ENCODE measurements at regions not wholly inside any gene's neighbourhood (a gene's known extent, or its start where the extent isn't known, plus 50 kb on each side); places are given as distances from the start of the nearest gene placed in this dataset.

DNA sequence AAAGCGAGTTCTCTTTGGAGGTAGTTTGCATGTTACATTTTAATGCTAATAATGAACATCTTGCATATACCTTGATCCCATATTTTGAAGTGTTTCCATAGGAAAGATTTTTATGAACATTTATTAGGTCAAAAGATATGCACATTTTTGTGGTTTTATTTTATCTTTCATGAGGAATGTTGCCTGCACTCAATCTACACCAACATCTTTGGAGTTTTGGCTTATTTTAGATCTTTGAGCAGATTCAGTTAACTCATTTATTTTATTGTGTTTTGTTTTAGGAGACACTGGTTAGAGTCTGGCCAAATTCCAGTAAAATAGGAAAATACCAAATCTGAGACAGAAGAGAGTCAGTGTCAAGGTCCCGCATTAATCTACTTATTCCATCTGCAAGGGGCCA, 540.9 kb downstream of the RNF144A start:
- no peaks in the 10 kb centered on the region for H3K4me1 ChIP-seq (ENCODE audit: control insufficient read depth, insufficient read depth, low read length, poor library complexity, severe bottlenecking)
- H3K9me3 ChIP-seq (ENCODE audit: control insufficient read depth, low read length) = no peaks in the 10 kb centered on the region
- no CpG with 5 or more reads among the region's 2 CpGs for WGBS, 2 experiments (ENCODE audit: insufficient coverage in 2 of 2)
- H3K27ac ChIP-seq (ENCODE audit: low read depth, low read length, severe bottlenecking) = no peak overlapping the region
- H3K4me3 ChIP-seq (ENCODE audit: extremely low read depth, insufficient read depth, low read length, poor library complexity, severe bottlenecking) = no peak overlapping the region
- no peaks in the 10 kb centered on the region for H3K36me3 ChIP-seq (ENCODE audit: control insufficient read depth, insufficient read depth, low read length)

DNA sequence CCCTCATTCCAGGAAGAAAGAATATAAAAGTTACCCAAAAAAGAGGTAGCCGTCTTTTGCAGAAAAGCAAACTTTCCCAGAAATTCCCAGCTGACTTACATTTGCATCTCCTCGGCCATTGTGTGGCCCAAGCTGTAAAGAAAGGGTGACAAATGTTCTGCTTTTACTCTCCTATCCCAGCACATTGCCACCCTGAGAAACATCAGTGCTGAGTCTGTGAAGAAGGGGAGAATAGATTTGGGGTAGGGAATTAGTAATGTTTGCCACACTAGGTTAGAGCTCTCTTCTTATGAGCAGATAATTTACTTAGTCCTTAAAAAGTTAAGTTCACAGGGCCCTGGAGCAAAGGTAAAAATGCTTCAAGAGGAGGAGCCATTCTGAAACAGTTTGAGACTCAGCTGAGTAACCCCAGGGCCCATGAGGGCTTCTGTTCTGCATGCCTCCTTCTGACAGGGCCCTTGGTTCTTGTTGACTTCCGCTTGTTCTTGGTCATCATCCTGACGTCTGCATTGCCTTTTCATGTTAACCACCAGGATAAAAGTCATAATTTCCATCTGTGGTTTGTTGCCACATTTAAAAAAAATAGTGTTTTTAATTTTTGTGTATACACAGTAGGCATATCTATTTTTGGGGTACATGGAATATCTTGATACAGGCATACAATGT, 550.7 kb downstream of the RNF144A start:
- no peak overlapping the region for H3K27ac ChIP-seq (ENCODE audit: low read depth, low read length, severe bottlenecking)
- H3K36me3 ChIP-seq (ENCODE audit: control insufficient read depth, insufficient read depth, low read length) = no peaks in the 10 kb centered on the region
- no peaks in the 10 kb centered on the region for H3K4me1 ChIP-seq (ENCODE audit: control insufficient read depth, insufficient read depth, low read length, poor library complexity, severe bottlenecking)
- no peak overlapping the region for H3K4me3 ChIP-seq (ENCODE audit: extremely low read depth, insufficient read depth, low read length, poor library complexity, severe bottlenecking)
- no peaks in the 10 kb centered on the region for H3K9me3 ChIP-seq (ENCODE audit: control insufficient read depth, low read length)
- 83 to 100% methylated on average over 1 of the region's 4 CpGs for WGBS, 2 experiments (ENCODE audit: insufficient coverage in 2 of 2)

DNA sequence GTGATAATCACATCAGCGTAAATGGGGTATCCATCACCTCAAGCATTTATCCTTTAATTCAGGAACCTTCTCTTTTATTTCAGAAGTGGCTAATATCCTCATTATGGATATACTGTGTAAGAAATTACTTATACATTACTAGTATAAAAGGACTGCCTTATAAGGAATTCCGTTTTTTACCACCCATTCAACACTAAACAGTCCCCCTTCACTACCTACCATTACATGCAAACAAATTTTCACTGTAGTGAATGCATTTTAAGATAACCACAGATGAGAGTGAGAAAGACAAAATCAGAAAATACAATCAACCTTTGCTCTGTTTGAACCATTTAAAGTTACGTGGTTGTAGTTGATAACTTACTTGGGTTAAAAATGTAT, 551.2 kb downstream of the RNF144A start:
- H3K4me1 ChIP-seq (ENCODE audit: control insufficient read depth, insufficient read depth, low read length, poor library complexity, severe bottlenecking) = no peaks in the 10 kb centered on the region
- H3K36me3 ChIP-seq (ENCODE audit: control insufficient read depth, insufficient read depth, low read length) = no peaks in the 10 kb centered on the region
- no peak overlapping the region for H3K4me3 ChIP-seq (ENCODE audit: extremely low read depth, insufficient read depth, low read length, poor library complexity, severe bottlenecking)
- H3K27ac ChIP-seq (ENCODE audit: low read depth, low read length, severe bottlenecking) = no peak overlapping the region
- no CpG with 5 or more reads among the region's 3 CpGs for WGBS, 2 experiments (ENCODE audit: insufficient coverage in 2 of 2)
- H3K9me3 ChIP-seq (ENCODE audit: control insufficient read depth, low read length) = no peaks in the 10 kb centered on the region

DNA sequence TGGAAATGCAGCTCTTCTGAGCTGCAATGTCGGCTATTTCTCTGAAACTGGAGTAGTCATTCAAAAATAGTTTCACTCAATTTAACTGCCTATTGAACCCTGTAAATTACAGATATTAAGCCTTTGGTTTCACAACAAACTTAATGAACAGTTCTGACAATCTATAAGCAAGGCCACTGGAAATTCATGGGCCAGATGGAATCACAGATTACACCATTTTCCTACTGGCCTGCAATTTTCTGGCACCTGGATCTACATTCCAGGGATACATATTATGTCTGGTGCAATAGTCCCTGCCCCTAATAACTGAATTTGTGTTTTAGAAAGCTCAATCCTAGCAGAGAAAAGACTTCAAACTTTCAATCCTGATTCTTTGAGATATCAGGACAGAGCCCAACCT, 551.7 kb downstream of the RNF144A start:
- Histone ChIP-seq H3K4me1 (ENCODE audit: control insufficient read depth, insufficient read depth, low read length, poor library complexity, severe bottlenecking) (no peaks in the 10 kb centered on the region), H3K4me3 (ENCODE audit: extremely low read depth, insufficient read depth, low read length, poor library complexity, severe bottlenecking) (no peak overlapping the region), H3K9me3 (ENCODE audit: control insufficient read depth, low read length) (no peaks in the 10 kb centered on the region), H3K27ac (ENCODE audit: low read depth, low read length, severe bottlenecking) (no peak overlapping the region), H3K36me3 (ENCODE audit: control insufficient read depth, insufficient read depth, low read length) (no peaks in the 10 kb centered on the region)
- 88 to 100% methylated on average over 1 of the region's 1 CpG for WGBS, 2 experiments (ENCODE audit: insufficient coverage in 2 of 2)

- H3K4me3 ChIP-seq (ENCODE audit: extremely low read depth, insufficient read depth, low read length, poor library complexity, severe bottlenecking) = no peak overlapping the region
- H3K27ac ChIP-seq (ENCODE audit: low read depth, low read length, severe bottlenecking) = no peak overlapping the region
- no peaks in the 10 kb centered on the region for H3K4me1 ChIP-seq (ENCODE audit: control insufficient read depth, insufficient read depth, low read length, poor library complexity, severe bottlenecking)
- 83% methylated on average over 1 of the region's 2 CpGs; no CpG with 5 or more reads in 1 of the 2 experiments for WGBS, 2 experiments (ENCODE audit: insufficient coverage in 2 of 2)
- H3K9me3 ChIP-seq (ENCODE audit: control insufficient read depth, low read length) = no peaks in the 10 kb centered on the region
- no peaks in the 10 kb centered on the region for H3K36me3 ChIP-seq (ENCODE audit: control insufficient read depth, insufficient read depth, low read length)
Observed at GRCh38 chr2:7471185-7471584, 554.0 kb downstream of the RNF144A start.

- Histone ChIP-seq H3K4me1 (ENCODE audit: control insufficient read depth, insufficient read depth, low read length, poor library complexity, severe bottlenecking) (no peaks in the 10 kb centered on the region), H3K27ac (ENCODE audit: low read depth, low read length, severe bottlenecking) (no peak overlapping the region), H3K9me3 (ENCODE audit: control insufficient read depth, low read length) (no peaks in the 10 kb centered on the region), H3K36me3 (ENCODE audit: control insufficient read depth, insufficient read depth, low read length) (no peaks in the 10 kb centered on the region), H3K4me3 (ENCODE audit: extremely low read depth, insufficient read depth, low read length, poor library complexity, severe bottlenecking) (no peak overlapping the region)
- WGBS, 2 experiments (ENCODE audit: insufficient coverage in 2 of 2) = no CpG with 5 or more reads among the region's 2 CpGs
Observed at GRCh38 chr2:7472465-7472864, 555.3 kb downstream of the RNF144A start.

- Histone ChIP-seq H3K4me3 (ENCODE audit: extremely low read depth, insufficient read depth, low read length, poor library complexity, severe bottlenecking) (no peak overlapping the region), H3K4me1 (ENCODE audit: control insufficient read depth, insufficient read depth, low read length, poor library complexity, severe bottlenecking) (no peaks in the 10 kb centered on the region), H3K36me3 (ENCODE audit: control insufficient read depth, insufficient read depth, low read length) (no peaks in the 10 kb centered on the region), H3K9me3 (ENCODE audit: control insufficient read depth, low read length) (no peaks in the 10 kb centered on the region), H3K27ac (ENCODE audit: low read depth, low read length, severe bottlenecking) (no peak overlapping the region)
- WGBS, 2 experiments (ENCODE audit: insufficient coverage in 2 of 2) = 66 to 88% methylated on average over 2 to 3 of the region's 7 CpGs
Observed at GRCh38 chr2:7473135-7473771, 556.0 kb downstream of the RNF144A start.

- no peaks in the 10 kb centered on the region for H3K4me1 ChIP-seq (ENCODE audit: control insufficient read depth, insufficient read depth, low read length, poor library complexity, severe bottlenecking)
- H3K4me3 ChIP-seq (ENCODE audit: extremely low read depth, insufficient read depth, low read length, poor library complexity, severe bottlenecking) = no peak overlapping the region
- no peaks in the 10 kb centered on the region for H3K36me3 ChIP-seq (ENCODE audit: control insufficient read depth, insufficient read depth, low read length)
- no peak overlapping the region for H3K27ac ChIP-seq (ENCODE audit: low read depth, low read length, severe bottlenecking)
- no peaks in the 10 kb centered on the region for H3K9me3 ChIP-seq (ENCODE audit: control insufficient read depth, low read length)
Observed at GRCh38 chr2:7476371-7476770, 559.2 kb downstream of the RNF144A start.

DNA sequence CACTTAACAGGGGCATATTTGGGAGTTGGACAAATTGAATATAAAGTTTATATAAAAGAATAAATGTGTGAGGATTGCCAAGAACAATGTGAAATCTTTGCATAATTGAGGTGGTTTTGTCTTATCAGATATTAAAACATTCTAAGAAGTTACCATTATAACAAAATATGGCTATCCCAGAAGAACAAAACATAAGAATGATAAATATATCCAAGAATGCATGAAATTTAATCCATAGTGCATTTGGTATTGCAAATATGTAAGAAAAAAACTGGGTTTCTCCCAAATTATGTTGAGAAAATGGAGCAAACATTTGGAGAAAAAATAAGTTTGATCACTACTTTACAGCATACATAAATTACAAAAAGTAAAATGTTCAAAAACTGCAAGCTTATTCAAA, 562.4 kb downstream of the RNF144A start:
- Histone ChIP-seq H3K36me3 (ENCODE audit: control insufficient read depth, insufficient read depth, low read length) (no peaks in the 10 kb centered on the region), H3K9me3 (ENCODE audit: control insufficient read depth, low read length) (peaks cover 5% of the 10 kb centered on the region), H3K27ac (ENCODE audit: low read depth, low read length, severe bottlenecking) (no peak overlapping the region), H3K4me1 (ENCODE audit: control insufficient read depth, insufficient read depth, low read length, poor library complexity, severe bottlenecking) (no peaks in the 10 kb centered on the region), H3K4me3 (ENCODE audit: extremely low read depth, insufficient read depth, low read length, poor library complexity, severe bottlenecking) (no peak overlapping the region)

DNA sequence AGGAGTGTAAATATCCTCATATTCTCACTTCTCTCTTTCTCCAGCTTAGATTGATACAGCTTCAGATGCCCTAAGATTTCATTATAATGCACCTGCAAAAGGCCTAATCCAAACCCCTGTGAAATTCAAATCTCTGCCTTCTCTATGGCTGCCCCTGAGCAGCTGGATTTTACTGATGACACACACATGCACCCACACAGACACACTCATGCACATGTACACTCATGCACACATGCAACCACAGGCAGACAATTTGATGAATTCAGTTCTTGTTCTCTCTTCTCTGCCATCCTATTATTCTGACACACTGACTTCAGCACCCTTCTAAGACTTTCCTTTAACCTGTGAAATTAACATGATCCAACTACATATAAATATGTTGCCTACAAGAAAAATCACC, 563.2 kb downstream of the RNF144A start:
- Histone ChIP-seq H3K27ac (ENCODE audit: low read depth, low read length, severe bottlenecking) (no peak overlapping the region), H3K4me3 (ENCODE audit: extremely low read depth, insufficient read depth, low read length, poor library complexity, severe bottlenecking) (no peak overlapping the region), H3K9me3 (ENCODE audit: control insufficient read depth, low read length) (peaks cover 5% of the 10 kb centered on the region), H3K4me1 (ENCODE audit: control insufficient read depth, insufficient read depth, low read length, poor library complexity, severe bottlenecking) (no peaks in the 10 kb centered on the region), H3K36me3 (ENCODE audit: control insufficient read depth, insufficient read depth, low read length) (no peaks in the 10 kb centered on the region)

DNA sequence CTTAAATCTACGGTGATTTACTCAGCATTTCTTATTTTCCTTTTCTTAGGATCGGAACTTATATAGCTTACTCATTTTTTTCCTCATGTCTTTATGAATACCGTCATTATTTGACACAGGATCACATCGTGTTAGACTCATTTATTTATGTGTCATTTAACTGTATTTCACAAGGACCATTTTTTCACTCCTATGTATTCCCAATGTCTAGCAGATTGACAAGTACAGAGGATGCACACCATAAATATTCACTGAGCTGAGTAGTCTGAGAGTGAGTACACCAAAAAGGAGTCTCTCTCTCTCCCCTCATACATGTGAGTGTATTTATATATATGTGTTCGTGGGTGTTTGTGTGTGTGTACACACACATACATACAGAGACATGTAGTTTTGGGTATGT, 573.5 kb downstream of the RNF144A start:
- Histone ChIP-seq H3K9me3 (ENCODE audit: control insufficient read depth, low read length) (peaks cover 4% of the 10 kb centered on the region), H3K27ac (ENCODE audit: low read depth, low read length, severe bottlenecking) (no peak overlapping the region)
- 70% methylated on average over 2 of the region's 5 CpGs; no CpG with 5 or more reads in 1 of the 2 experiments for WGBS, 2 experiments (ENCODE audit: insufficient coverage in 2 of 2)

More for the DNA sequence above, 573.5 kb downstream of the RNF144A start:
- no peak overlapping the region for H3K4me3 ChIP-seq (ENCODE audit: extremely low read depth, insufficient read depth, low read length, poor library complexity, severe bottlenecking)
- H3K36me3 ChIP-seq (ENCODE audit: control insufficient read depth, insufficient read depth, low read length) = no peaks in the 10 kb centered on the region
- H3K4me1 ChIP-seq (ENCODE audit: control insufficient read depth, insufficient read depth, low read length, poor library complexity, severe bottlenecking) = no peaks in the 10 kb centered on the region

Measured in mesodermal cell (in vitro differentiated cells).